ENCODE measurements at regions not wholly inside any gene's neighbourhood (a gene's known extent, or its start where the extent isn't known, plus 50 kb on each side); places are given as distances from the start of the nearest gene placed in this dataset.

- DNase-seq (ENCODE audit: insufficient read length, low spot score) (no peak), FAIRE-seq (no peak)
- TF ChIP-seq, protein P1, sequence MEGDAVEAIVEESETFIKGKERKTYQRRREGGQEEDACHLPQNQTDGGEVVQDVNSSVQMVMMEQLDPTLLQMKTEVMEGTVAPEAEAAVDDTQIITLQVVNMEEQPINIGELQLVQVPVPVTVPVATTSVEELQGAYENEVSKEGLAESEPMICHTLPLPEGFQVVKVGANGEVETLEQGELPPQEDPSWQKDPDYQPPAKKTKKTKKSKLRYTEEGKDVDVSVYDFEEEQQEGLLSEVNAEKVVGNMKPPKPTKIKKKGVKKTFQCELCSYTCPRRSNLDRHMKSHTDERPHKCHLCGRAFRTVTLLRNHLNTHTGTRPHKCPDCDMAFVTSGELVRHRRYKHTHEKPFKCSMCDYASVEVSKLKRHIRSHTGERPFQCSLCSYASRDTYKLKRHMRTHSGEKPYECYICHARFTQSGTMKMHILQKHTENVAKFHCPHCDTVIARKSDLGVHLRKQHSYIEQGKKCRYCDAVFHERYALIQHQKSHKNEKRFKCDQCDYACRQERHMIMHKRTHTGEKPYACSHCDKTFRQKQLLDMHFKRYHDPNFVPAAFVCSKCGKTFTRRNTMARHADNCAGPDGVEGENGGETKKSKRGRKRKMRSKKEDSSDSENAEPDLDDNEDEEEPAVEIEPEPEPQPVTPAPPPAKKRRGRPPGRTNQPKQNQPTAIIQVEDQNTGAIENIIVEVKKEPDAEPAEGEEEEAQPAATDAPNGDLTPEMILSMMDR (IDR thresholded peaks at IDR 0.05; ENCODE audit: insufficient read depth, missing control alignments), result no peak
Observed at GRCh38 chr15:91521548-91521947, 332.0 kb upstream of the SLCO3A1 start.

DNA sequence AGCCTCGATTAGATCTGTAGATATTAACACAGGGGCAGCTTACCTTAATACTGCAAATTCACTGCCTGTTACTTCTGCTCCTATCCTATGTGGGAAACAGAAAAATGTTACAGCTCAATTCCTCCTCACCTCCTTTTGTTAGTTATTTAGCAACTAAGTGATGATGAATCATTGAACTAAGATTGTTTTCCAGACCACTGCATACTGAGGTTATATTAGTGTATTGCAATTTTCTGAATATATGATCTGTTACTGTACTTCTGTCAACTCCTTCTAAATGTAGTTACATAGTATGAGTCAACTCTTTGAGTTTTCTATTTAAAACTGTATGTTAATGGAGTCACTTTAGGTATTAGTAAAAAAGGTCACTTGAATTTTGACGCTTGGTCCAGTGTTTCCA, 331.5 kb upstream of the SLCO3A1 start:
- DNase-seq (ENCODE audit: insufficient read length, low spot score), result no peak
- no peak for FAIRE-seq
- TF ChIP-seq, protein P1 (IDR thresholded peaks at IDR 0.05; ENCODE audit: insufficient read depth, missing control alignments), result no peak

- DNase-seq (ENCODE audit: insufficient read length, low spot score) (no peak), FAIRE-seq (no peak)
- TF ChIP-seq, protein P1 (IDR thresholded peaks at IDR 0.05; ENCODE audit: insufficient read depth, missing control alignments), result peak; percentile 32
Observed at GRCh38 chr15:91522605-91523332, 330.7 kb upstream of the SLCO3A1 start.

GRCh38 chr15:91523596-91523995, 329.9 kb upstream of the SLCO3A1 start:
- TF ChIP-seq, protein P1 (IDR thresholded peaks at IDR 0.05; ENCODE audit: insufficient read depth, missing control alignments), result no peak
- FAIRE-seq (no peak), DNase-seq (ENCODE audit: insufficient read length, low spot score) (no peak)

DNA sequence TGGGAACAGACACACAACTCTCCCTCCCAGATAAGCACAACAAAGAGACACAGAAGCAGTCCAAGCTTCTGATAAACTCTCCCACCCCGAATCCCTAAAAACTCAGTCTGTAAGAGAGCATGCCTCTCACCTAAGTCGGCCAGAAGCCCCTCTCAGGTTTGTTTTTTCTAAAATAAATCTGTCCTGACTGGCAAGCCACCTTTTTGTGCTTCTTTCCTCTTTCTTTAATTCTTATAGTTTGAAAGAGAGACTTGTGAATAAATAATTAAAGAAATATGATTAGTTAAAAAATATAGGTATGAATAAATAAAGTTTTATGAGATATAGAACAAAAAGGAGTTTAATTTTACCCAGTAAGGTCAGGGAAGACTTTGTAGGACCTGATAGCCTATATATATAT, 329.0 kb upstream of the SLCO3A1 start:
- DNase-seq (ENCODE audit: insufficient read length, low spot score), result no peak

GRCh38 chr15:91525751-91526150, 327.8 kb upstream of the SLCO3A1 start:
- TF ChIP-seq, protein P1 (IDR thresholded peaks at IDR 0.05; ENCODE audit: insufficient read depth, missing control alignments), result no peak
- no peak for FAIRE-seq
- DNase-seq (ENCODE audit: insufficient read length, low spot score), result no peak

More for the DNA sequence above, 329.0 kb upstream of the SLCO3A1 start:
- FAIRE-seq, result no peak
- TF ChIP-seq, protein P1 (IDR thresholded peaks at IDR 0.05; ENCODE audit: insufficient read depth, missing control alignments), result no peak

- no peak for FAIRE-seq
- no peak for DNase-seq (ENCODE audit: insufficient read length, low spot score)
- TF ChIP-seq, protein P1 (IDR thresholded peaks at IDR 0.05; ENCODE audit: insufficient read depth, missing control alignments), result no peak
Observed at GRCh38 chr15:91526424-91526823, 327.1 kb upstream of the SLCO3A1 start.

Measured in D721Med (cell line).